ENCODE measurements at regions not wholly inside any gene's neighbourhood (a gene's known extent, or its start where the extent isn't known, plus 50 kb on each side); places are given as distances from the start of the nearest gene placed in this dataset.
"Not testable (repeated sequence)": the region's sequence is repeated elsewhere in the genome, so short reads cannot be mapped to it uniquely, and the experiment has no call there.

DNA sequence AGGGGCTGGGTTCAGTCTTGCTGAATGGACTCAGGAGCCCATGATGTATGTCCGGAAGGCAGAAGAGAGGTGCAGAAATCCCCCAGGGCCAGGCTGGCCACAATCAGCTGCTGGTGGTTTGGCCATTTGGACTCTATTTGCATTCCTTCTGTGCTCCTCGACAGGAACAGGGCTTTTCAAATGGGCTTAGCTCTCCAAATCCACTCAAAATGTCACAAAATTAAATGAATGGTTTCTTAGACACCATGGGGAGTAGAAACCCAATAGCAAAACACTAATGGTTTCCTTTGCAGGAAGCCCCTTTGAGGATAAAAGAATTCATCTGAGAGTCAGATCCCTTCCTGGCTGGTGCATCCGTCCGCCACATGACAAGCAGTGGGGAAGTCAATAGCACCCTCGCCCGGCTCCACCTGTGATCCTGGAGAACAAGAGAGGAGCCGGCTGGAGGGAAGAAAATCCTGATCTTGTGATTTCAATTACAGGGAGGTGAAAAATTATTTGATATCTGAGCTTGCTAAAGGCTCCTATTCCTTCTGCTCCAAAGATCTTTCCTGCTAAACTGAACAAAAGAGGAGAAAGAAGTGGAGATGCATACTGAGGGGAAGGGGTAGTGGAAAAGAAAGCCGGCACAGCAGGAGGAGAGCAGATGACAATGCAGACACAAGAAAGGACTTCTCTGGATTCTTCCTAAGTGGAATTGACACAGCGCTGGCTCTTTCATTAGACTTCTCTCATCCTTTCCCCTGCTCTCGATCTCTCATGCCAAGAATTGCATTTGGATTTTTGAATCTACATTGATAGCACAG is 190.7 kb downstream of the C7orf25 start:
- H3K4me1 ChIP-seq (ENCODE audit: control insufficient read depth, low read depth, low read length): no peaks in the 10 kb centered on the region
- H3K4ac ChIP-seq (ENCODE audit: low read depth, low read length): no peak overlapping the region
- H3K23ac ChIP-seq (ENCODE audit: low read length): no peak overlapping the region
- H3K4me3 ChIP-seq (ENCODE audit: low read length): no peak overlapping the region
- no peaks in the 10 kb centered on the region for H3K27me3 ChIP-seq (ENCODE audit: insufficient read depth, low read length, poor library complexity)
- H3K36me3 ChIP-seq (ENCODE audit: control insufficient read depth, insufficient read depth, low read length): no peaks in the 10 kb centered on the region
- H3K4me2 ChIP-seq (ENCODE audit: low read length): no peak overlapping the region
- H2BK15ac ChIP-seq (replicated peaks; ENCODE audit: low read depth): no peak overlapping the region
- DNase-seq: no peak
- no peaks in the 10 kb centered on the region for H3K79me2 ChIP-seq (ENCODE audit: control insufficient read depth, insufficient read depth, low read length)
- no peak overlapping the region for H2BK120ac ChIP-seq (ENCODE audit: low read depth, low read length)
- H2BK5ac ChIP-seq (ENCODE audit: low read length): no peak overlapping the region
- no CpG with 5 or more reads among the region's 10 CpGs for WGBS (ENCODE audit: extremely low coverage, insufficient coverage, low lambda C conversion rate)
- no peak overlapping the region for H2AK5ac ChIP-seq (ENCODE audit: low read length)
- no peak overlapping the region for H3K27ac ChIP-seq (ENCODE audit: low read depth, low read length)
- H3K56ac ChIP-seq (ENCODE audit: low read length): no peak overlapping the region
- H3K79me1 ChIP-seq (ENCODE audit: low read length): no peaks in the 10 kb centered on the region
- H3K9ac ChIP-seq (ENCODE audit: low read length): no peak overlapping the region
- no peak overlapping the region for H4K5ac ChIP-seq (ENCODE audit: low read length)
- no peak overlapping the region for H4K8ac ChIP-seq (ENCODE audit: low read depth, low read length)
- no peak overlapping the region for H3K18ac ChIP-seq (ENCODE audit: low read length)

DNA sequence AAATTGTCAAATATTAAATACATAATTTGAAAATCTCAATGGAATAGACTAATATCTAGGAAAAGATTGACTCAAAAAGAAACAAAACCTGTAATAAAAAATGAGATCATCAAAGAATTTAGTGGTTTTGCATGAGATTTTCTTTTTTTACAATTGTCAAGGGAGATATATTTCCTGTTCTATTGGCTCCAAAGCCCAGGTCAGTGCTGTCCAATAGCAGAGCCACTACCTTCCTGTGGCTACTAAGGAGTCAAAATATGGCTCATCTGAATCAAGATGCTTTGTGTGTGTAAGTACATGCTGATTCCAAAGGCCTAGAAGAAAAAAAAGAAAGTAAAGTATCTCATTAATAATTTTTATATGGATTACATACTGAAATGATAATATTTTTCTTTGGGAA is 191.9 kb downstream of the C7orf25 start:
- H2BK120ac ChIP-seq (ENCODE audit: low read depth, low read length): no peak overlapping the region
- H4K8ac ChIP-seq (ENCODE audit: low read depth, low read length): no peak overlapping the region
- no peak overlapping the region for H3K56ac ChIP-seq (ENCODE audit: low read length)
- H2BK15ac ChIP-seq (replicated peaks; ENCODE audit: low read depth): no peak overlapping the region
- no peak overlapping the region for H3K9ac ChIP-seq (ENCODE audit: low read length)
- no peak overlapping the region for H2AK5ac ChIP-seq (ENCODE audit: low read length)
- no peak overlapping the region for H3K4ac ChIP-seq (ENCODE audit: low read depth, low read length)
- H3K4me2 ChIP-seq (ENCODE audit: low read length): no peak overlapping the region
- H3K4me1 ChIP-seq (ENCODE audit: control insufficient read depth, low read depth, low read length): no peaks in the 10 kb centered on the region
- H3K79me2 ChIP-seq (ENCODE audit: control insufficient read depth, insufficient read depth, low read length): no peaks in the 10 kb centered on the region
- H2BK5ac ChIP-seq (ENCODE audit: low read length): no peak overlapping the region
- no peak overlapping the region for H3K23ac ChIP-seq (ENCODE audit: low read length)
- DNase-seq: no peak
- no peaks in the 10 kb centered on the region for H3K27me3 ChIP-seq (ENCODE audit: insufficient read depth, low read length, poor library complexity)
- H3K79me1 ChIP-seq (ENCODE audit: low read length): no peaks in the 10 kb centered on the region
- H3K4me3 ChIP-seq (ENCODE audit: low read length): no peak overlapping the region
- no peak overlapping the region for H4K5ac ChIP-seq (ENCODE audit: low read length)
- no peaks in the 10 kb centered on the region for H3K36me3 ChIP-seq (ENCODE audit: control insufficient read depth, insufficient read depth, low read length)
- no peak overlapping the region for H3K18ac ChIP-seq (ENCODE audit: low read length)
- no peak overlapping the region for H3K27ac ChIP-seq (ENCODE audit: low read depth, low read length)

DNA sequence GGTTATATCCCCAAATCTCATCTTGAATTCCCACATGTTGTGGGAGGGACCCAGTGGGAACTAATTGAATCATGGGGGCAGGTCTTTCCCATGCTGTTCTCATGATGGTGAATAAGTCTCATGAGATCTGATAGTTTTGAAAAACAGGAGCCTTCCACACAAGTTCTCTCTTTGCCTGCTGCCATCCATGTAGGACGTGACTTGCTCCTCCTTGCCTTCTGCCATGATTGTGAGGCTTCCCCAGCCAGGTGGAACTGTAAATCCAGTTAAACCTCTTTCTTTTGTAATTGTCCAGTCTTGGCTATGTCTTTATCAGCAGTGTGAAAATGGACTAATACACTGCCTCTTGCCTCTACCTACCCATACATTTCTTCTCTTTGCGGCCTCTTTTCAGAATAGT is 193.4 kb downstream of the C7orf25 start:
- H3K36me3 ChIP-seq (ENCODE audit: control insufficient read depth, insufficient read depth, low read length); H2BK5ac ChIP-seq (ENCODE audit: low read length): not testable (repeated sequence)
- no CpG with 5 or more reads among the region's 2 CpGs for WGBS (ENCODE audit: extremely low coverage, insufficient coverage, low lambda C conversion rate)

DNA sequence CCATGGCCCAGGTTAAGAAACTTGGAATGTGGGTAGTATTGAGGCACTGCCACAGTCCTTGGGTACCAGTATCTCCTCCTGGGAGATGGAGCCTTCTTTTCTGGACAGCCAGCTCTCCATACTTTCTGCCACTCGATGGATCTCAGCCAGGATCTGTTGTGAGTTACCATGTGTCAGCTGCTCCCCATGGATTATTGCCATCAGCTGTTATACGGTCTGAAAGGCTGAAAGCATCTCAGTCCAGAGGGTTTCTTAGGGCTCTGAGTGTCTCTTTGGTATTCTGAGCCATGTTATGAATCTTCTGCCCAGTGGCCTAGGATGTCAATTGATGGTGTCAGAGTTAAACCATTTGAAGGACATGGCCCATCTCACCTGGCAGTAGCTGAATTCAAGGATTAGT is 197.5 kb downstream of the C7orf25 start:
- no peak overlapping the region for H4K8ac ChIP-seq (ENCODE audit: low read depth, low read length)
- no peak overlapping the region for H3K56ac ChIP-seq (ENCODE audit: low read length)
- H2BK15ac ChIP-seq (replicated peaks; ENCODE audit: low read depth): no peak overlapping the region
- H3K4me3 ChIP-seq (ENCODE audit: low read length): no peak overlapping the region
- DNase-seq: no peak
- no peak overlapping the region for H2BK5ac ChIP-seq (ENCODE audit: low read length)
- no CpG with 5 or more reads among the region's 2 CpGs for WGBS (ENCODE audit: extremely low coverage, insufficient coverage, low lambda C conversion rate)
- H3K79me1 ChIP-seq (ENCODE audit: low read length): no peaks in the 10 kb centered on the region
- no peak overlapping the region for H3K18ac ChIP-seq (ENCODE audit: low read length)
- no peak overlapping the region for H3K23ac ChIP-seq (ENCODE audit: low read length)
- no peaks in the 10 kb centered on the region for H3K27me3 ChIP-seq (ENCODE audit: insufficient read depth, low read length, poor library complexity)
- no peak overlapping the region for H3K4me2 ChIP-seq (ENCODE audit: low read length)
- no peak overlapping the region for H4K5ac ChIP-seq (ENCODE audit: low read length)
- H3K27ac ChIP-seq (ENCODE audit: low read depth, low read length): no peak overlapping the region
- H3K4ac ChIP-seq (ENCODE audit: low read depth, low read length): no peak overlapping the region
- H3K36me3 ChIP-seq (ENCODE audit: control insufficient read depth, insufficient read depth, low read length): no peaks in the 10 kb centered on the region
- no peak overlapping the region for H2AK5ac ChIP-seq (ENCODE audit: low read length)
- H3K79me2 ChIP-seq (ENCODE audit: control insufficient read depth, insufficient read depth, low read length): no peaks in the 10 kb centered on the region
- H2BK120ac ChIP-seq (ENCODE audit: low read depth, low read length): no peak overlapping the region
- no peak overlapping the region for H3K9ac ChIP-seq (ENCODE audit: low read length)
- H3K4me1 ChIP-seq (ENCODE audit: control insufficient read depth, low read depth, low read length): no peaks in the 10 kb centered on the region

More for the DNA sequence above, 193.4 kb downstream of the C7orf25 start:
- not testable (repeated sequence) for H4K8ac ChIP-seq (ENCODE audit: low read depth, low read length); H3K4me2 ChIP-seq (ENCODE audit: low read length); H2BK120ac ChIP-seq (ENCODE audit: low read depth, low read length); H3K56ac ChIP-seq (ENCODE audit: low read length); H3K79me1 ChIP-seq (ENCODE audit: low read length); H3K27ac ChIP-seq (ENCODE audit: low read depth, low read length); H3K27me3 ChIP-seq (ENCODE audit: insufficient read depth, low read length, poor library complexity); H2AK5ac ChIP-seq (ENCODE audit: low read length); H3K4ac ChIP-seq (ENCODE audit: low read depth, low read length); H3K79me2 ChIP-seq (ENCODE audit: control insufficient read depth, insufficient read depth, low read length); H3K23ac ChIP-seq (ENCODE audit: low read length); H3K4me1 ChIP-seq (ENCODE audit: control insufficient read depth, low read depth, low read length); H4K5ac ChIP-seq (ENCODE audit: low read length); H3K9ac ChIP-seq (ENCODE audit: low read length); H3K18ac ChIP-seq (ENCODE audit: low read length); DNase-seq; H3K4me3 ChIP-seq (ENCODE audit: low read length); H2BK15ac ChIP-seq (replicated peaks; ENCODE audit: low read depth)

DNA sequence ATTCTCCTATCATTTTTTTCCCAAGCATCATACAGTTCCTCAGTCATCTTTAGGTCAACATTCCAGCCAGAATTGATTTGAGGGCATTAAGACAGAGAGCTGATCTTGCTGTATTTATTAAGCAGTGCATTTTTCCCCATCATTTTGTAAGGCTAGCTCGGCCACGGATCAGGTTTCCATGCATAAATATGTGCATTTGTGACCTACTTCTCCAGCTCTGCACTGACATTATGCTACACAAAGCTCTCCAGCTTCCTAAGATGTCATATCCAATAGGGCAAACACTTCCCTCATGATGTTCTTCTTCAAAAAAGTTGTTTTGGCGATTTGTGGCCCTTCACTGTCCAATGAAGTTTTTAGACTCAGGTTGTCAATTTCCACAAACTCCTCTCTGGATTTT is 202.6 kb downstream of the C7orf25 start:
- H3K79me2 ChIP-seq (ENCODE audit: control insufficient read depth, insufficient read depth, low read length): no peaks in the 10 kb centered on the region
- no CpG with 5 or more reads among the region's 3 CpGs for WGBS (ENCODE audit: extremely low coverage, insufficient coverage, low lambda C conversion rate)
- H3K9ac ChIP-seq (ENCODE audit: low read length): no peak overlapping the region
- H2BK5ac ChIP-seq (ENCODE audit: low read length): no peak overlapping the region
- no peak overlapping the region for H3K27ac ChIP-seq (ENCODE audit: low read depth, low read length)
- no peaks in the 10 kb centered on the region for H3K79me1 ChIP-seq (ENCODE audit: low read length)
- H4K8ac ChIP-seq (ENCODE audit: low read depth, low read length): no peak overlapping the region
- no peak for DNase-seq
- no peak overlapping the region for H4K5ac ChIP-seq (ENCODE audit: low read length)
- no peak overlapping the region for H3K4me3 ChIP-seq (ENCODE audit: low read length)
- H3K23ac ChIP-seq (ENCODE audit: low read length): no peak overlapping the region
- H3K4me1 ChIP-seq (ENCODE audit: control insufficient read depth, low read depth, low read length): no peaks in the 10 kb centered on the region
- no peak overlapping the region for H2BK120ac ChIP-seq (ENCODE audit: low read depth, low read length)
- no peak overlapping the region for H2BK15ac ChIP-seq (replicated peaks; ENCODE audit: low read depth)
- no peaks in the 10 kb centered on the region for H3K27me3 ChIP-seq (ENCODE audit: insufficient read depth, low read length, poor library complexity)
- H2AK5ac ChIP-seq (ENCODE audit: low read length): no peak overlapping the region
- H3K4ac ChIP-seq (ENCODE audit: low read depth, low read length): no peak overlapping the region
- H3K36me3 ChIP-seq (ENCODE audit: control insufficient read depth, insufficient read depth, low read length): no peaks in the 10 kb centered on the region
- no peak overlapping the region for H3K4me2 ChIP-seq (ENCODE audit: low read length)
- no peak overlapping the region for H3K56ac ChIP-seq (ENCODE audit: low read length)
- no peak overlapping the region for H3K18ac ChIP-seq (ENCODE audit: low read length)

DNA sequence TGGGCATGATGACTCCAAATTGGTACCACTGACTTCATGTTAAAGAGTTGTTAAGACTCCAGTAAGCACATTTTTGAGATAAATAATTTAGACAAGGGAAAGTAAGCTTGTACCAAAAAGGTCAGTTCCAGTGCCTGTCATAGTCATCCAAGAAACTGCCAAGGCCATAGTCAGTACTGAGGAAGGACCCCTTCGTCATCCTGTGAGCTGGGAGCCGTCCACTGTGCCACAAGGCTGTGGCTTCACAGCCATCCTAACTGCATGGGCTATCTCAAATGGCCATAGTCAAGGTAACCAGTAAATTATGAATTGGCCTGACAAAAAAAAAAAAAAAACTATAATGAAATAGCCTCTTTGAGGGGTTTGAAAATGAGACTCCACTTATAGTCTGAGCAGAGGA is 207.2 kb downstream of the C7orf25 start:
- DNase-seq: no peak
- H3K9ac ChIP-seq (ENCODE audit: low read length): no peak overlapping the region
- no peak overlapping the region for H4K8ac ChIP-seq (ENCODE audit: low read depth, low read length)
- no peak overlapping the region for H2BK120ac ChIP-seq (ENCODE audit: low read depth, low read length)
- no CpG with 5 or more reads among the region's 2 CpGs for WGBS (ENCODE audit: extremely low coverage, insufficient coverage, low lambda C conversion rate)
- H3K23ac ChIP-seq (ENCODE audit: low read length): no peak overlapping the region
- H3K4me1 ChIP-seq (ENCODE audit: control insufficient read depth, low read depth, low read length): no peaks in the 10 kb centered on the region
- no peak overlapping the region for H3K4ac ChIP-seq (ENCODE audit: low read depth, low read length)
- H3K18ac ChIP-seq (ENCODE audit: low read length): no peak overlapping the region
- no peak overlapping the region for H2BK15ac ChIP-seq (replicated peaks; ENCODE audit: low read depth)
- H3K27me3 ChIP-seq (ENCODE audit: insufficient read depth, low read length, poor library complexity): no peaks in the 10 kb centered on the region
- H2AK5ac ChIP-seq (ENCODE audit: low read length): no peak overlapping the region
- H3K4me2 ChIP-seq (ENCODE audit: low read length): no peak overlapping the region
- no peak overlapping the region for H4K5ac ChIP-seq (ENCODE audit: low read length)
- no peaks in the 10 kb centered on the region for H3K79me1 ChIP-seq (ENCODE audit: low read length)
- H3K56ac ChIP-seq (ENCODE audit: low read length): no peak overlapping the region
- no peaks in the 10 kb centered on the region for H3K36me3 ChIP-seq (ENCODE audit: control insufficient read depth, insufficient read depth, low read length)
- H3K79me2 ChIP-seq (ENCODE audit: control insufficient read depth, insufficient read depth, low read length): no peaks in the 10 kb centered on the region
- H2BK5ac ChIP-seq (ENCODE audit: low read length): no peak overlapping the region
- H3K4me3 ChIP-seq (ENCODE audit: low read length): no peak overlapping the region
- H3K27ac ChIP-seq (ENCODE audit: low read depth, low read length): no peak overlapping the region

Measured in mesendoderm (in vitro differentiated cells).